GM12891 (cell line): ENCODE measurements at regions not wholly inside any gene's neighbourhood (a gene's known extent, or its start where the extent isn't known, plus 50 kb on each side); places are given as distances from the start of the nearest gene placed in this dataset.

Source experiments
- POLR2A ChIP-seq: IDR thresholded peaks from 2 replicates; pipeline ENCODE4 v1.6.1; 2011; ENCODE audit warnings: low read depth, low read length, control low read depth
- POLR2AphosphoS5 ChIP-seq: IDR thresholded peaks from 2 replicates; pipeline ENCODE4 v1.6.1; 2011; ENCODE audit warnings: low read depth, low read length, control low read depth
- SPI1 ChIP-seq: IDR thresholded peaks from 2 replicates; pipeline ENCODE4 v1.6.1; 2011; ENCODE audit warnings: low read depth, low read length, control low read depth

DNA sequence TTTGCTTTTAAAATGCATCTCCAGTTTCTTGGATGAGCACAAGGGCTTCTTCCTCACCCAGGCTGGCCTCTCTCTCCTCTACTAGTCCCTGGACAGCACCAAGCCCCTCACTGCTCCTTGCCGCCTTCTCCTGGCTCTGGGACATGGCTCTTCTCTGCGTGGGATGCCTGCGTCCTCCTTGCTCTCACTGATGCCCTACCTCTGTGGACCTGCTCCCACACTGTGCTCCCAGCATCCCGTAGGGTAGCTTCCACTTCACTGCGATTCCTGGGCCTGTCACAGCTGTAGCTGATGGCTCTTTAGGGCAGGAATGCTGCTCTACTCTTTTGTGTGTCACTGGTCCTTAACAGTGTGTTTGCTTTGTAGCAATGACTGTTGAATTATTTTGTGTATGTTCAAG is 136.3 kb downstream of the SNX19 start:
- no peak for TF ChIP-seq SPI1
- no peak for TF ChIP-seq POLR2A
- no peak for TF ChIP-seq POLR2AphosphoS5
